Mesenchymal stem cell (in vitro differentiated cells and primary cell): ENCODE measurements at regions not wholly inside any gene's neighbourhood (a gene's known extent, or its start where the extent isn't known, plus 50 kb on each side); places are given as distances from the start of the nearest gene placed in this dataset.

Source experiments
- DNase-seq: peaks from one replicate; pipeline ENCODE4 v3.0.0-alpha.2; 2013
- H2AFZ ChIP-seq: one replicate; pipeline ENCODE4 v1.6.1; 2013; ENCODE audit warnings: low read depth, mild to moderate bottlenecking, control low read depth, inconsistent platforms, low read length, moderate library complexity
- H2AK5ac ChIP-seq: 2 replicates; pipeline ENCODE4 v1.6.1; 2013; ENCODE audit warnings: low read length, moderate library complexity, mild to moderate bottlenecking, inconsistent platforms; ENCODE audit not compliant: severe bottlenecking
- H2BK120ac ChIP-seq: one replicate; pipeline ENCODE4 v1.6.1; 2013; ENCODE audit warnings: low read depth, mild to moderate bottlenecking, inconsistent platforms, low read length, moderate library complexity
- H2BK12ac ChIP-seq, 2 experiments: one replicate each; pipeline ENCODE4 v1.6.1; 2013; ENCODE audit warnings: inconsistent platforms in 2 of 2, low read length in 2 of 2, mild to moderate bottlenecking in 2 of 2, moderate library complexity in 2 of 2, control low read depth in 1 of 2
- H2BK15ac ChIP-seq: one replicate; pipeline ENCODE4 v1.6.1; 2013; ENCODE audit warnings: mild to moderate bottlenecking, low read depth, inconsistent platforms; ENCODE audit not compliant: poor library complexity, severe bottlenecking
- H2BK5ac ChIP-seq: 2 replicates; pipeline ENCODE4 v1.6.1; 2013; ENCODE audit warnings: low read depth, mild to moderate bottlenecking, low read length, control low read depth, inconsistent platforms; ENCODE audit not compliant: poor library complexity, severe bottlenecking
- H3K14ac ChIP-seq, 2 experiments: one replicate each; pipeline ENCODE4 v1.6.1; 2013; ENCODE audit warnings: inconsistent platforms in 2 of 2, low read length in 2 of 2, control low read depth in 1 of 2, mild to moderate bottlenecking in 1 of 2, moderate library complexity in 1 of 2
- H3K18ac ChIP-seq, 2 experiments: one replicate each; pipeline ENCODE4 v1.6.1; 2013; ENCODE audit warnings: inconsistent platforms in 2 of 2, low read length in 2 of 2, control low read depth in 1 of 2, low read depth in 1 of 2, mild to moderate bottlenecking in 1 of 2
- H3K23ac ChIP-seq, 2 experiments: one replicate each; pipeline ENCODE4 v1.6.1; 2013; ENCODE audit warnings: inconsistent platforms in 2 of 2, low read length in 2 of 2, mild to moderate bottlenecking in 2 of 2, moderate library complexity in 2 of 2, control low read depth in 1 of 2
- H3K27ac ChIP-seq: 2 replicates; pipeline ENCODE4 v1.5.1; 2013; ENCODE audit warnings: mild to moderate bottlenecking, moderate library complexity, low read length, control low read depth, inconsistent platforms; ENCODE audit not compliant: poor library complexity, severe bottlenecking
- H3K27me3 ChIP-seq, 2 experiments: 2 replicates each; pipeline versions ENCODE4 v1.6.1 to v1.7.0; 2013; ENCODE audit warnings: low read length in 2 of 2, mild to moderate bottlenecking in 2 of 2, moderate library complexity in 2 of 2, control low read depth in 1 of 2, inconsistent platforms in 1 of 2; ENCODE audit not compliant: control insufficient read depth in 1 of 2, insufficient read depth in 1 of 2
- H3K36me3 ChIP-seq, 2 experiments: 2 replicates each; pipeline versions ENCODE4 v1.6.1 to v1.7.0; 2013; ENCODE audit warnings: low read length in 2 of 2, control low read depth in 1 of 2, inconsistent platforms in 1 of 2, low read depth in 1 of 2, mild to moderate bottlenecking in 1 of 2; ENCODE audit not compliant: insufficient read depth in 2 of 2, control insufficient read depth in 1 of 2
- H3K4ac ChIP-seq, 2 experiments: one replicate each; pipeline ENCODE4 v1.6.1; 2013; ENCODE audit warnings: inconsistent platforms in 2 of 2, low read length in 2 of 2, mild to moderate bottlenecking in 2 of 2, moderate library complexity in 2 of 2, control low read depth in 1 of 2, low read depth in 1 of 2
- H3K4me1 ChIP-seq: 2 replicates; pipeline ENCODE4 v1.6.1; 2013; ENCODE audit warnings: low read depth, low read length, control low read depth; ENCODE audit not compliant: control insufficient read depth, insufficient read depth
- H3K4me2 ChIP-seq: 2 replicates; pipeline ENCODE4 v1.6.1; 2013; ENCODE audit warnings: low read length, mild to moderate bottlenecking, inconsistent platforms; ENCODE audit not compliant: poor library complexity, severe bottlenecking
- H3K4me3 ChIP-seq, 2 experiments: 2 replicates each; pipeline versions ENCODE4 v1.5.1 to v1.7.0; 2013; ENCODE audit warnings: low read length in 2 of 2, mild to moderate bottlenecking in 2 of 2, control low read depth in 1 of 2, low read depth in 1 of 2; ENCODE audit not compliant: insufficient read depth in 1 of 2
- H3K79me1 ChIP-seq: replicated peaks from 2 replicates; pipeline ENCODE4 v1.6.1; 2013; ENCODE audit warnings: mild to moderate bottlenecking, control low read depth, low read length, inconsistent platforms; ENCODE audit not compliant: poor library complexity, severe bottlenecking
- H3K9ac ChIP-seq: 2 replicates; pipeline ENCODE4 v1.7.0; 2013; ENCODE audit warnings: mild to moderate bottlenecking, low read length, moderate library complexity
- H3K9me3 ChIP-seq: 2 replicates; pipeline ENCODE4 v1.7.0; 2013; ENCODE audit warnings: mild to moderate bottlenecking, low read length; ENCODE audit not compliant: control insufficient read depth
- H4K8ac ChIP-seq: one replicate; pipeline ENCODE4 v1.6.1; 2013; ENCODE audit warnings: inconsistent platforms, mild to moderate bottlenecking, low read length, moderate library complexity
- H4K91ac ChIP-seq: one replicate; pipeline ENCODE4 v1.6.1; 2013; ENCODE audit warnings: mild to moderate bottlenecking, low read length, inconsistent platforms
- WGBS: methylation state at CpG from one replicate; pipeline ENCODE4 v1.1.7; 2013; ENCODE audit warnings: mixed read lengths; 5-methylcytosine and 5-hydroxymethylcytosine counted together

- WGBS, result 92% methylated on average over 2 of the region's 2 CpGs
These were observed 101.6 kb upstream of the ANKRD28 start for GRCh38 chr3:15899388-15899787.

GRCh38 chr3:15903164-15903563, 105.4 kb upstream of the ANKRD28 start:
- no peak overlapping the region for H3K4me2 ChIP-seq
- H2BK120ac ChIP-seq, result no peak overlapping the region
- H2BK5ac ChIP-seq, result no peak overlapping the region
- no peaks in the 10 kb centered on the region for H3K9me3 ChIP-seq
- peak overlapping the region in 1 of 2 experiments; percentile 12 for H3K4me3 ChIP-seq
- no peak for DNase-seq
- no peak overlapping the region for H4K8ac ChIP-seq
- no peaks in the 10 kb centered on the region for H3K27me3 ChIP-seq
- no peak overlapping the region for H3K23ac ChIP-seq
- H2BK15ac ChIP-seq, result no peak overlapping the region
- H3K9ac ChIP-seq, result peak overlapping the region; percentile 38
- H3K4me1 ChIP-seq, result peaks cover 1% of the 10 kb centered on the region
- H2AK5ac ChIP-seq, result no peak overlapping the region
- no peak overlapping the region for H3K27ac ChIP-seq
- H3K36me3 ChIP-seq, result no peaks in the 10 kb centered on the region
- no peak overlapping the region for H2AFZ ChIP-seq
- no peak overlapping the region for H2BK12ac ChIP-seq
- H3K14ac ChIP-seq, result peak overlapping the region in 1 of 2 experiments; percentile 68
- no peaks in the 10 kb centered on the region for H3K79me1 ChIP-seq
- no peak overlapping the region for H4K91ac ChIP-seq
- peak overlapping the region in 1 of 2 experiments; percentile 16 for H3K18ac ChIP-seq
- 81% methylated on average over 3 of the region's 3 CpGs for WGBS
- H3K4ac ChIP-seq, result no peak overlapping the region

More at GRCh38 chr3:15899388-15899787, 101.6 kb upstream of the ANKRD28 start:
- DNase-seq, result peak; percentile 66
- peak overlapping the region in 1 of 2 experiments; percentile 38 for H2BK12ac ChIP-seq
- H3K14ac ChIP-seq, result no peak overlapping the region
- H3K23ac ChIP-seq, result no peak overlapping the region
- H3K9ac ChIP-seq, result no peak overlapping the region
- H4K8ac ChIP-seq, result peak overlapping the region; percentile 83
- peaks cover 2% of the 10 kb centered on the region for H3K4me1 ChIP-seq
- no peaks in the 10 kb centered on the region for H3K36me3 ChIP-seq
- H4K91ac ChIP-seq, result no peak overlapping the region
- no peak overlapping the region for H2AFZ ChIP-seq
- peak overlapping the region in 1 of 2 experiments; percentile 72 for H3K18ac ChIP-seq
- H2BK120ac ChIP-seq, result no peak overlapping the region
- no peak overlapping the region for H2AK5ac ChIP-seq
- H3K79me1 ChIP-seq, result no peaks in the 10 kb centered on the region
- no peak overlapping the region for H3K4me2 ChIP-seq
- no peak overlapping the region for H2BK5ac ChIP-seq
- peaks cover 9% of the 10 kb centered on the region for H3K9me3 ChIP-seq
- peak overlapping the region in 1 of 2 experiments; percentile 67 for H3K4ac ChIP-seq
- H3K4me3 ChIP-seq, result no peak overlapping the region
- H3K27ac ChIP-seq, result no peak overlapping the region
- H3K27me3 ChIP-seq, result no peaks in the 10 kb centered on the region
- peak overlapping the region; percentile 18 for H2BK15ac ChIP-seq

- peaks cover 1% of the 10 kb centered on the region for H3K4me1 ChIP-seq
- peak overlapping the region; percentile 38 for H3K9ac ChIP-seq
- no peak overlapping the region for H2AFZ ChIP-seq
- H3K4me3 ChIP-seq, result peak overlapping the region in 1 of 2 experiments; percentile 12
- no peak overlapping the region for H2BK120ac ChIP-seq
- no peak overlapping the region for H3K14ac ChIP-seq
- no peak overlapping the region for H3K23ac ChIP-seq
- no peak overlapping the region for H3K18ac ChIP-seq
- H3K4ac ChIP-seq, result no peak overlapping the region
- H3K79me1 ChIP-seq, result no peaks in the 10 kb centered on the region
- H4K91ac ChIP-seq, result no peak overlapping the region
- H2AK5ac ChIP-seq, result no peak overlapping the region
- no peak overlapping the region for H3K4me2 ChIP-seq
- H3K36me3 ChIP-seq, result no peaks in the 10 kb centered on the region
- WGBS, result 88% methylated on average over 3 of the region's 7 CpGs
- H3K27ac ChIP-seq, result no peak overlapping the region
- H2BK5ac ChIP-seq, result no peak overlapping the region
- DNase-seq, result no peak
- H3K9me3 ChIP-seq, result no peaks in the 10 kb centered on the region
- H4K8ac ChIP-seq, result no peak overlapping the region
- no peaks in the 10 kb centered on the region for H3K27me3 ChIP-seq
- H2BK15ac ChIP-seq, result no peak overlapping the region
- H2BK12ac ChIP-seq, result no peak overlapping the region
These were observed 106.3 kb upstream of the ANKRD28 start for GRCh38 chr3:15903759-15904720.

- H2BK15ac ChIP-seq, result no peak overlapping the region
- H3K14ac ChIP-seq, result no peak overlapping the region
- WGBS, result 33% methylated on average over 1 of the region's 1 CpG
- no peak overlapping the region for H3K23ac ChIP-seq
- H2BK120ac ChIP-seq, result no peak overlapping the region
- no peak overlapping the region for H3K4me2 ChIP-seq
- no peak overlapping the region for H4K91ac ChIP-seq
- H3K4me3 ChIP-seq, result no peak overlapping the region
- no peak overlapping the region for H3K9ac ChIP-seq
- H2BK12ac ChIP-seq, result no peak overlapping the region
- H3K36me3 ChIP-seq, result no peaks in the 10 kb centered on the region
- no peaks in the 10 kb centered on the region for H3K9me3 ChIP-seq
- no peaks in the 10 kb centered on the region for H3K79me1 ChIP-seq
- no peaks in the 10 kb centered on the region for H3K27me3 ChIP-seq
- H2AK5ac ChIP-seq, result no peak overlapping the region
- no peak overlapping the region for H4K8ac ChIP-seq
- H3K27ac ChIP-seq, result no peak overlapping the region
- no peak overlapping the region for H3K18ac ChIP-seq
- peaks cover 1% of the 10 kb centered on the region for H3K4me1 ChIP-seq
- no peak for DNase-seq
- no peak overlapping the region for H2BK5ac ChIP-seq
- no peak overlapping the region for H3K4ac ChIP-seq
- no peak overlapping the region for H2AFZ ChIP-seq
These were observed 107.3 kb upstream of the ANKRD28 start for GRCh38 chr3:15905041-15905440.
